Stimulated activated CD4-positive, alpha-beta T cell treated with anti-CD3 and anti-CD28 coated beads, Interleukin-2, amount 100 ng/mL, for 48 hours (primary cell): ENCODE measurements at regions not wholly inside any gene's neighbourhood (a gene's known extent, or its start where the extent isn't known, plus 50 kb on each side); places are given as distances from the start of the nearest gene placed in this dataset.

Experiments used
- DNase-seq, 2 donors: peaks; one replicate each; pipeline ENCODE4 v3.0.0-alpha.2; 2020

- no peak for DNase-seq
Observed at GRCh38 chr14:75371297-75371696, 56.5 kb upstream of the JDP2 start.

- DNase-seq, result no peak
Observed at GRCh38 chr14:75372260-75372659, 55.6 kb upstream of the JDP2 start.

- DNase-seq, result no peak
Observed at GRCh38 chr14:75373133-75373532, 54.7 kb upstream of the JDP2 start.

GRCh38 chr14:75373616-75374015, 54.2 kb upstream of the JDP2 start:
- no peak for DNase-seq

GRCh38 chr14:75374911-75375310, 52.9 kb upstream of the JDP2 start:
- no peak for DNase-seq

GRCh38 chr14:75375983-75376382, 51.8 kb upstream of the JDP2 start:
- no peak for DNase-seq
